WTC11 (cell line): ENCODE measurements at regions not wholly inside any gene's neighbourhood (a gene's known extent, or its start where the extent isn't known, plus 50 kb on each side); places are given as distances from the start of the nearest gene placed in this dataset.

Source experiments
- NFYB ChIP-seq: sonication (generic); formaldehyde crosslinking; conservative IDR thresholded peaks from 2 replicates; pipeline ENCODE4 v1.8.0; 2022; ENCODE audit warnings: low read depth, missing genetic modification reagents
- ZNF263 ChIP-seq: sonication (generic); formaldehyde crosslinking; IDR thresholded peaks from 2 replicates; pipeline ENCODE4 v1.8.1; 2022; ENCODE audit warnings: low read depth, mild to moderate bottlenecking, moderate library complexity, missing genetic modification reagents
- TF ChIP-seq, protein P1 (sequence below): fragments of 200-600 bp; IDR thresholded peaks from 2 replicates; pipeline ENCODE4 v1.8.0; 2022; ENCODE audit warnings: antibody characterized with exemption

GRCh38 chr21:18023711-18024110, 204.6 kb upstream of the C21orf91 start:
- TF ChIP-seq, protein P1, sequence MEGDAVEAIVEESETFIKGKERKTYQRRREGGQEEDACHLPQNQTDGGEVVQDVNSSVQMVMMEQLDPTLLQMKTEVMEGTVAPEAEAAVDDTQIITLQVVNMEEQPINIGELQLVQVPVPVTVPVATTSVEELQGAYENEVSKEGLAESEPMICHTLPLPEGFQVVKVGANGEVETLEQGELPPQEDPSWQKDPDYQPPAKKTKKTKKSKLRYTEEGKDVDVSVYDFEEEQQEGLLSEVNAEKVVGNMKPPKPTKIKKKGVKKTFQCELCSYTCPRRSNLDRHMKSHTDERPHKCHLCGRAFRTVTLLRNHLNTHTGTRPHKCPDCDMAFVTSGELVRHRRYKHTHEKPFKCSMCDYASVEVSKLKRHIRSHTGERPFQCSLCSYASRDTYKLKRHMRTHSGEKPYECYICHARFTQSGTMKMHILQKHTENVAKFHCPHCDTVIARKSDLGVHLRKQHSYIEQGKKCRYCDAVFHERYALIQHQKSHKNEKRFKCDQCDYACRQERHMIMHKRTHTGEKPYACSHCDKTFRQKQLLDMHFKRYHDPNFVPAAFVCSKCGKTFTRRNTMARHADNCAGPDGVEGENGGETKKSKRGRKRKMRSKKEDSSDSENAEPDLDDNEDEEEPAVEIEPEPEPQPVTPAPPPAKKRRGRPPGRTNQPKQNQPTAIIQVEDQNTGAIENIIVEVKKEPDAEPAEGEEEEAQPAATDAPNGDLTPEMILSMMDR = no peak
- TF ChIP-seq ZNF263 (no peak), NFYB (CRISPR knock-in tag) (no peak)
